Left lobe of liver (tissue), 2 donors: ENCODE measurements at regions not wholly inside any gene's neighbourhood (a gene's known extent, or its start where the extent isn't known, plus 50 kb on each side); places are given as distances from the start of the nearest gene placed in this dataset.
"Not testable (repeated sequence)": the region's sequence is repeated elsewhere in the genome, so short reads cannot be mapped to it uniquely, and the experiment has no call there.

Source experiments
- ATAC-seq: fragments of 200-7000 bp; cut with Tn5 transposase; one replicate; pipeline ENCODE4 v1.9.1; 2020; ENCODE audit warnings: mild to moderate bottlenecking, moderate library complexity
- DNase-seq: peaks from one replicate; pipeline ENCODE4 v3.0.0-alpha.2; 2020; ENCODE audit warnings: low spot score
- donor health status: DM: no; HTN: no; CAD: no; lungs with moderate emphysema.
- donor health status: DM: no; HTN: yes; CAD: no.

DNA sequence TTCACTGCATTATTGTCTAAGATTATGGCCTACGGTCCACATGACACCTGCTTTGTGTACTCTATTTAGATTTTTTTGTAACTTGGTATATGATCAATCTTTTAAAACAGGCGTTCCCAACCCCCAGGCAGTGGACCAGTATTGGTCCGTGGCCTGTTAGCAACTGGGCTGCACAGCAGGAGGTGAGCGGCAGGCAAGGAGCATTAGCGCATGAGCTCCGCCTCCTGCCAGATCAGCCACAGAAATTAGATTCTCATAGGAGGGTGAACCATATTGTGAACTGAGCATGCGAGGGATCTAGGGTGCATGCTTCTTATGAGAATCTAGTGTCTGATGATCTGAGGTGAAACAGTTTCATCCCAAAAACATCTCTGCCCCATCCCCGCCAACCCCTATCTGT lies 228.4 kb upstream of the NR5A2 start:
- ATAC-seq (no peak), DNase-seq (no peak)

DNA sequence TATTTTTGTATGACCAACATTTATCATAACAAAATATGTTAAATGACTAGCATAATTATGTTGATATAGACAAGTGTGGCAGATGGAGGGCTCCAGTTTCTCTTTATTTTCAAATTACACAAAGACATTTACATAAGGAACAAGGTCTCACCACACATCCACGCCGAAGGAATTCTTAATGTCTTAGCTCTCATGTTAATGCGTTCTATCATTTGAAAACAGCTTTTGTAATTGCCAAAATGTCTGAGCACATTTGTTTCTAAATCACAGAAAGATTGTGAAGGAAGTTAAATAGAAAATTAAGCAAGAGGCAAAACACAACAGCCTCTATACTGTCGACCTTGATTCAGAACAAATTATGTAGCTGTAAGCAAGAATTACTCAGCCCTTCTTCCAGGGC lies 223.0 kb upstream of the NR5A2 start:
- ATAC-seq: no peak
- no peak for DNase-seq

DNA sequence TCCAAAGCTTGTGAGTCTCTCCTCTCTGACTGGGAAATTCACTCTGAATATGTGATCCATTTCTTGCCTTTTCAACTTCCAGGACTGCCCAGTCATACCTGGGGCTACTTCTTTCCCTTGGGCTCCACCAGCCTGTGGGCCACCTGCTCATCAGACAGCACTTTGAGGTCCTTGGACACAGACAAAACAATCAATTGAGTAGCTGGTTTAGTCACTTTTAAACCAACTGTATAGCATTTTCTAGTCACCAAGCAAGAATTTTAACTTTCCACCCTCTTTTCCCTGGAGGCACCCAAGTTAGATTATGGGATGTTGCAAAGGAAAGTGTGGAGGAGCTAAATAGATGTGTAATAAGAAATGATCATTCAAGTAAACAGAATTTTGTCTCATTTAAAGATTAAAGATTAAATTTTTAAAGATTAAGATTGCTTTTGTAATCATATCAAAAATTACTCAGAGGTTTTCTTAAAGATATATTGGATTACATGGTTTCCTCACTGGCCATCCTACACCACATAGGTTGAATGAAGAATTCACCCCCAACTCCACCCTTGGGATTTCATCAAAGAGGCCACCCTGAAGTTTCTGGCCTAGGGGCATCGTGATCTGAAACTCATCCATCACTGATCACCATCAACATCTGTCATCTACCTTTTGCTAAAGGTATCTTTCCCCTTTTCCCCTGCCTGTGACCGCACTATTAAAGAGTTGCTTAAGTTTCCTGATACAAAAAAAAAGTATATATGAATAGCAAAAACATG lies 219.2 kb upstream of the NR5A2 start:
- ATAC-seq (no peak), DNase-seq (no peak)

- no peak for ATAC-seq
- no peak for DNase-seq
Measured at GRCh38 chr1:199809311-199809710, 218.2 kb upstream of the NR5A2 start.

DNA sequence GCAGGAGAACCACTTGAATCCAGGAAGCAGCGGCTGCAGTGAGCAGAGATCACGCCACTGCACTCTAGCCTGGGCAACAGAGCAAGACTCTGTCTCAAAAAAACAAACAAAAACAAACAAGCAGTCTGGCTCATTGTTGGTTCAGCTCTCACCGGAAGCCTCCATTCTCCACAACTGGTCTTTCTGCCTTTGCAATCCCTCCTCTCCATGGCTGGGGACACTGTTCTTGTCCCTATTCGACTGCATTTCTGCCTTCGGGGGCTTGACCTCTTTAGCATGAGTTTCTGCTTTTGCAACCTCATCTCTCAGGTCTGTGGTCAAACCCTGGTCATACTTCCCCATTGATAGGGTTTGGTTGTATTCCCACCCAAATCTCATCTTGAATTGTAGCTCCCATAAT lies 216.3 kb upstream of the NR5A2 start:
- no peak for DNase-seq
- ATAC-seq: no peak

GRCh38 chr1:199813198-199813597 lies 214.3 kb upstream of the NR5A2 start:
- no peak for ATAC-seq

DNA sequence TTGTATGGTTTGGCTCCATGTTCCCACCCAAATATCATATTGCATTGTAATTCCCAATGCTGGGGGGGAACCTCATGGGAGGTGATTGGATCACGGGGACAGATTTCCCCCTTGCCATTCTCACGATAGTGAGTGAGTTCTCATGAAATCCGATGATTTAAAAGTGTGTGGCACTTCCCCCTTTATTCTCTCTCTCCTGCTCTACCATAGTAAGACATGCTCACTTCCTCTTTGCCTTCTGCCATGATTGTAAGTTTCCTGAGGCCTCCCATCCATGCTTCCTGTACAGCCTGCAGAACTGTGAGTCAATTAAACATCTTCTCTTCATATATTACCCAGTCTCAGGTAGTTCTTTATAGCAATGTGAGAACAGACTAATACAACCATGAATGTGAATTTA lies 211.6 kb upstream of the NR5A2 start:
- ATAC-seq (no peak), DNase-seq (no peak)

More at GRCh38 chr1:199813198-199813597, 214.3 kb upstream of the NR5A2 start:
- DNase-seq: no peak

GRCh38 chr1:199817266-199817665 lies 210.2 kb upstream of the NR5A2 start:
- no peak for ATAC-seq
- no peak for DNase-seq

DNA sequence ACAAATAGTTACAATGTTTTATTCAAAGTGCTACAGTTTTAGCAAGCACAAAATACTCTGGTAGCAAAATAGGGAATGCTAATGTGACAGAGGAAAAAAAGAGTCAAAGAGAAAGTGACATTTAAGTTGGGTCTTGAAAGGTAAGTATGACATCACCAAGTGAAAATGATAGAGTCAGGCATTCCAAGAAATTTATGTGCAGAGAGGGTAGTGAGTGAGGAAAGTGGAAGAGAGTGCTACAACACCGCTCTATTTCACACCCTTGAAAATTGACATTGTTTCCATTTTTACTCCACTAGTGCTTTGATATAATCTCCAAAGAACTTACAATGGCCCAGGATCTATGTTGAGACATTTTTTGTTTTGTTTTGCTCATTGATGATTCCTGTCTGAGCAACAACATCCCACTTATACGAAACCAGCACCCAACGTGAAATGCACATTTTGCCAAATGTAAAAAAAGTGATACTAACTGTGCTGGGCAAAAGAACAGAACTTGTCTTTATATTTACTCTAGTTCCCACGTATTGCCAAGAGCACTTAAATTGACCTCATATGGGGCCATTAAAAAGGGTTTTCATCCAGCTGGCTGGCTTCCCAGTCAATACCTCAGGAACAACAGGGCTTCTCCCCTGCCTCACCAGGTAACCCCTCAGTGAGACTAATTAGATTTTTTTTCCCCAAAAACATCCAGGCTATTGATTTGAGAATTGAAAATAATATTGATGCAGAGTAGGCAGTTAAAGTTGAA lies 206.3 kb upstream of the NR5A2 start:
- DNase-seq: peak; percentile 66

GRCh38 chr1:199832451-199832850 lies 195.1 kb upstream of the NR5A2 start:
- ATAC-seq: no peak
- DNase-seq: no peak

More for the DNA sequence above, 206.3 kb upstream of the NR5A2 start:
- peak; percentile 86 for ATAC-seq

DNA sequence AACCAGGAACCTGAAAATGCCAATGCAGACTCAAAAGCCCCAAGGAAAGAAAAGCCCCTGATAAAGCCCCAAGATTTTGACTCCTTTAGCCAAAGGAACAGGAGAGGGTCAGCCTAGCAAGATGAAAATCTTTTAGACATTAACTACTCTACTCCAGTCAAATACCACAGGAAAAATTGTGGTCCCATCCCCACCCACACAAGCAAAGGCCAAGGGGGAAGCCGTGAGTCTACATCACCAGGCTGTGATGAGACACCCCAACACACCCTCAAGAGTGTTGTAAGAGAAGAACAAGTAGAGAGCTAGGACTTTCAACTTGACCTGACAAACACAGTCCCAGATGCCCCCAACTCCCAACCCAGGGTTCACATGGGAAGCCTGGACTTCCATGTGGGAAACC lies 192.8 kb upstream of the NR5A2 start:
- ATAC-seq: no peak

GRCh38 chr1:199836430-199836829 lies 191.1 kb upstream of the NR5A2 start:
- DNase-seq (no peak), ATAC-seq (no peak)

More for the DNA sequence above, 192.8 kb upstream of the NR5A2 start:
- no peak for DNase-seq

GRCh38 chr1:199837321-199837720 lies 190.2 kb upstream of the NR5A2 start:
- DNase-seq: no peak
- ATAC-seq: no peak

GRCh38 chr1:199839608-199840007 lies 187.9 kb upstream of the NR5A2 start:
- ATAC-seq, DNase-seq: not testable (repeated sequence)

- not testable (repeated sequence) for ATAC-seq
Measured at GRCh38 chr1:199843096-199843495, 184.4 kb upstream of the NR5A2 start.

GRCh38 chr1:199843861-199844260 lies 183.6 kb upstream of the NR5A2 start:
- DNase-seq (no peak), ATAC-seq (no peak)

More at GRCh38 chr1:199843096-199843495, 184.4 kb upstream of the NR5A2 start:
- DNase-seq: not testable (repeated sequence)

GRCh38 chr1:199847021-199847420 lies 180.5 kb upstream of the NR5A2 start:
- DNase-seq: no peak

DNA sequence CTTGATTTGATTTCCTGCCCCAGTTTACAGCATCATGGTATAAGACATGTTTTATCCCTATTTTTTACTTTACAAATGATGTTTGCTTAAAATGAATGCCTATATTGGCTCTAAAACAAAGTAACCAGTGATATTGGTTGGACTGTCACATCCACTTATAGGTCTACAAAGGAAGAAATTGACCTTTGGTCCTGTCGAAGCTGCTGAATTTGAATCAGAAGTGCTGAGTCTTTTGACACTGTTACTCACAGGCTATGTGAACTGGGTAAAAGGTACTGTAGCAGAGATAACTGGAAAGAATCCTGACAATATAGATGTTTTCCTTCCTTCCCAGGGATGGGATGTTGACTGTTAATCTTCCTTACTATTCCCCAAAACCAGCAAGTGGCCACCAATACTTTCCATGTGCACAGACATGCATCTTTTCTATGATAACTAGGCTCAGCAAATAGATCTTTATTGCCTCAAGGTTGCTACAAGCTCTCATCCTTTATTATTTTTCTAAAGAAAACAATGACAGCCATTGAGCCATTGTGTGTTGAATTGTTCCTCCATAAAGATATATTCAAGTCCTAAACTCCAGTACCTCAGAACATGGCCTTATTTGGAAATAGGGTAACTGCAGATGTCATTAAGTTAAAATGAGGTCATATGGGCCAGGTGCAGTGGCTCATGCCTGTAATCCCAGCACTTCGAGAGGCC lies 175.9 kb upstream of the NR5A2 start:
- no peak for DNase-seq
- ATAC-seq: peak; percentile 73

More at GRCh38 chr1:199847021-199847420, 180.5 kb upstream of the NR5A2 start:
- no peak for ATAC-seq

- DNase-seq: no peak
- ATAC-seq: no peak
Measured at GRCh38 chr1:199854686-199855321, 172.7 kb upstream of the NR5A2 start.

DNA sequence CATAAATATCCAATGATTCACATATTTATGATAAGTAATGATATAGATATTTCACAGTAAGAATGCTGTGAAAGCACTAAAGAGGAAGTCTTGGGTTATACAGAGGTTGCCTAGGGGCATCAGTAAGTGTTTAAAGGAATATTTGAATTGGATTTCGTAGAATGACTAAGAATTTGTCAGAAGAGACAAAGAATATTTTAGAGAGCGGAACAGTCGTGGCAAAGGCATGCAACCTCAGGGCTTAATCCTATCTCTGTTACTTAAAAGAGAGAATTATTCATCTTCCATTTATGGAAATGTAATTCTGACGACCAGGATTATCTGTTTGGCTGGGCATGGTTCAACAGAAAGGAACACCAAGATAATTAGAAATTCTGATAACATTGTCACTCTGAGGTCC lies 171.9 kb upstream of the NR5A2 start:
- no peak for ATAC-seq
- no peak for DNase-seq

DNA sequence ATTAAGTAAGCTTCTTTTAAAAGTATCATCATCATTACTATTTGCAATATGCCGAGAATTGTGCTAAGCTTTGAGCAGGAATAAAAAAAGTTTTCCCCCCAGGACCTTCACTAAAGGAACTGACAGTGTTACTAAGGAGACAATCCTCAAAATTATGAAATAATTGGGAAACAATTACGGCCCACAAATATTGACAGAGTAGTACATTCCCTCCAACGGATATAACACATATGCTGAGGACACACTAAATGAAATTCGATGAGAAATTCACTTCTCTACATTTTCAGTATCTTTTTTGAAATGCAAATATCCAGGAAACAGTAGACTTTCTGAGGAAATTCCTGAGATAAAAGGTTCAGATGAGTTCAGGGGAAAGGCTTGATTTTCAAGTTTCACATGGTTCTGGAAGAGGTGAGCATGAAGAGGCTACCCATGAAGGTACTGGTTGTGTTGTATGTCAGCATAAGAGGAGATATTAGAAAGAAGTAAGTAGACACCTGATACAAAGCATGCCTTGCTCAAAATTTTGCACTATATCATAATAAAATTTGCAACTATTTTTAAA lies 171.2 kb upstream of the NR5A2 start:
- ATAC-seq (no peak), DNase-seq (no peak)
